ENCODE measurements at regions not wholly inside any gene's neighbourhood (a gene's known extent, or its start where the extent isn't known, plus 50 kb on each side); places are given as distances from the start of the nearest gene placed in this dataset.
"Not testable (repeated sequence)": the region's sequence is repeated elsewhere in the genome, so short reads cannot be mapped to it uniquely, and the experiment has no call there.

- no peak for TF ChIP-seq CTCF (IDR thresholded peaks at IDR 0.05; ENCODE audit: low read depth, low read length)
- no peak overlapping the region for H3K4me3 ChIP-seq (replicated peaks in 1 of 2; ENCODE audit: low read depth in 2 of 2, low read length in 2 of 2)
- DNase-seq (ENCODE audit: low read depth in 2 of 2): no peak
Measured at GRCh38 chrX:65846974-65847373, 179.5 kb downstream of the MSN start.

GRCh38 chrX:65841263-65841662 is 173.8 kb downstream of the MSN start:
- TF ChIP-seq CTCF (IDR thresholded peaks at IDR 0.05; ENCODE audit: low read depth, low read length): no peak
- no peak for DNase-seq (ENCODE audit: low read depth in 2 of 2)

GRCh38 chrX:65838674-65839073 is 171.2 kb downstream of the MSN start:
- no peak for DNase-seq (ENCODE audit: low read depth in 2 of 2)
- no peak overlapping the region for H3K4me3 ChIP-seq (replicated peaks in 1 of 2; ENCODE audit: low read depth in 2 of 2, low read length in 2 of 2)
- no peak for TF ChIP-seq CTCF (IDR thresholded peaks at IDR 0.05; ENCODE audit: low read depth, low read length)

More at GRCh38 chrX:65841263-65841662, 173.8 kb downstream of the MSN start:
- no peak overlapping the region for H3K4me3 ChIP-seq (replicated peaks in 1 of 2; ENCODE audit: low read depth in 2 of 2, low read length in 2 of 2)

- DNase-seq (ENCODE audit: low read depth in 2 of 2): no peak
- TF ChIP-seq CTCF (IDR thresholded peaks at IDR 0.05; ENCODE audit: low read depth, low read length): no peak
- no peak overlapping the region for H3K4me3 ChIP-seq (replicated peaks in 1 of 2; ENCODE audit: low read depth in 2 of 2, low read length in 2 of 2)
Measured at GRCh38 chrX:65837875-65838549, 170.6 kb downstream of the MSN start.

- no peak for TF ChIP-seq CTCF (IDR thresholded peaks at IDR 0.05; ENCODE audit: low read depth, low read length)
- H3K4me3 ChIP-seq (replicated peaks in 1 of 2; ENCODE audit: low read depth in 2 of 2, low read length in 2 of 2): no peak overlapping the region
- no peak for DNase-seq (ENCODE audit: low read depth in 2 of 2)
Measured at GRCh38 chrX:65831268-65831667, 163.8 kb downstream of the MSN start.

GRCh38 chrX:65828599-65828998 is 161.1 kb downstream of the MSN start:
- no peak overlapping the region for H3K4me3 ChIP-seq (replicated peaks in 1 of 2; ENCODE audit: low read depth in 2 of 2, low read length in 2 of 2)
- no peak for TF ChIP-seq CTCF (IDR thresholded peaks at IDR 0.05; ENCODE audit: low read depth, low read length)
- no peak for DNase-seq (ENCODE audit: low read depth in 2 of 2)

GRCh38 chrX:65825226-65825625 is 157.8 kb downstream of the MSN start:
- not testable (repeated sequence) for H3K4me3 ChIP-seq (replicated peaks in 1 of 2; ENCODE audit: low read depth in 2 of 2, low read length in 2 of 2); DNase-seq (ENCODE audit: low read depth in 2 of 2)

Measured in cardiac fibroblast (primary cell).